A549 (cell line): ENCODE measurements at regions not wholly inside any gene's neighbourhood (a gene's known extent, or its start where the extent isn't known, plus 50 kb on each side); places are given as distances from the start of the nearest gene placed in this dataset.

ENCODE experiments used
- ATAC-seq, 2 experiments: fragments of 200-7000 bp in 1 of 2; fragments of >200 bp in 1 of 2; cut with Nextera tagmentation in 1 of 2; cut with Tn5 transposase in 1 of 2; 3 replicates each; pipeline versions ENCODE4 v1.8.0 to v1.9.1; 2018 to 2020; ENCODE audit warnings: mild to moderate bottlenecking in 1 of 2, moderate library complexity in 1 of 2
- CTCF ChIA-PET: fragments of 300-600 bp; sonication (Branson Sonifier 250); formaldehyde crosslinking; extraction: SDS; loops from one replicate; lab custom pipeline; 2021; ENCODE audit warnings: antibody characterized with exemption, inconsistent platforms; lab: Yijun Ruan, JAX
- POLR2A ChIA-PET: fragments of 350-600 bp; formaldehyde crosslinking; extraction: SDS; loops from one replicate; lab custom pipeline; 2021; ENCODE audit warnings: antibody characterized with exemption, inconsistent platforms; lab: Yijun Ruan, JAX
- DNase-seq, 2 experiments: peaks; one replicate each; pipeline versions ENCODE4 v3.0.0 to v3.0.0-alpha.2; 2011 to 2016; ENCODE audit warnings: low read depth in 1 of 2, low spot score in 1 of 2
- FAIRE-seq: peaks from 2 replicates; lab custom pipeline; 2011; peaks lifted over from hg19 to GRCh38; lab: Jason Lieb, UNC
- H3K27ac ChIP-seq, 2 experiments: fragments of >200 bp; sonication (Bioruptor Twin); formaldehyde crosslinking; 3 replicates each; pipeline ENCODE4 v1.5.1; 2016 to 2017
- H3K4me1 ChIP-seq: fragments of >200 bp; sonication (Bioruptor Twin); formaldehyde crosslinking; 3 replicates; pipeline ENCODE4 v1.6.1; 2016
- H3K4me2 ChIP-seq: fragments of >200 bp; sonication (Bioruptor Twin); formaldehyde crosslinking; 3 replicates; pipeline ENCODE4 v1.6.1; 2016
- H3K4me3 ChIP-seq: fragments of >200 bp; sonication (Bioruptor Twin); formaldehyde crosslinking; 3 replicates; pipeline ENCODE4 v1.5.1; 2016
- H3K9me3 ChIP-seq: fragments of >200 bp; sonication (Bioruptor Twin); formaldehyde crosslinking; 3 replicates; pipeline ENCODE4 v1.6.1; 2016
- ATOH8 ChIP-seq: fragments of 250-450 bp; sonication (Bioruptor Pico); IDR thresholded peaks from 2 replicates; pipeline ENCODE4 v1.5.0; 2020; ENCODE audit warnings: low read depth, mild to moderate bottlenecking, moderate library complexity
- BHLHE40 ChIP-seq: IDR thresholded peaks from 2 replicates; pipeline ENCODE4 v1.6.1; 2012; ENCODE audit warnings: low read depth, low read length, inconsistent platforms
- CEBPB ChIP-seq, 2 experiments: fragments of >200 bp in 1 of 2; sonication (Bioruptor Twin) in 1 of 2; formaldehyde crosslinking in 1 of 2; IDR thresholded peaks; 2 replicates each; pipeline ENCODE4 v1.6.1; 2012 to 2016
- CHD2 ChIP-seq: fragments of 150-350 bp; IDR thresholded peaks from 2 replicates; pipeline ENCODE4 v1.6.1; 2014; ENCODE audit warnings: low read length; ENCODE audit not compliant: partially characterized antibody
- CHD4 ChIP-seq: fragments of 200-600 bp; sonication (generic); IDR thresholded peaks from 2 replicates; pipeline ENCODE4 v1.6.1; 2016; ENCODE audit warnings: antibody characterized with exemption, mild to moderate bottlenecking, borderline replicate concordance
- ELK1 ChIP-seq: fragments of 150-350 bp; IDR thresholded peaks from 2 replicates; pipeline ENCODE4 v1.6.1; 2014; ENCODE audit warnings: low read depth, mild to moderate bottlenecking, low read length
- ESRRA ChIP-seq: fragments of 150-350 bp; IDR thresholded peaks from 2 replicates; pipeline ENCODE4 v1.6.1; 2014; ENCODE audit warnings: mild to moderate bottlenecking, low read length, borderline replicate concordance
- FOXS1 ChIP-seq: fragments of 250-450 bp; sonication (Bioruptor Pico); IDR thresholded peaks from 2 replicates; pipeline ENCODE4 v1.5.0; 2020; ENCODE audit warnings: mild to moderate bottlenecking, moderate library complexity
- HDAC2 ChIP-seq: fragments of 200-600 bp; sonication (generic); IDR thresholded peaks from 2 replicates; pipeline ENCODE4 v1.6.1; 2016
- HES2 ChIP-seq: fragments of >200 bp; sonication (Bioruptor Twin); formaldehyde crosslinking; IDR thresholded peaks from 2 replicates; pipeline ENCODE4 v1.6.1; 2016
- JUNB ChIP-seq: fragments of >200 bp; sonication (Bioruptor Twin); formaldehyde crosslinking; IDR thresholded peaks from 2 replicates; pipeline ENCODE4 v1.6.1; 2016
- KDM1A ChIP-seq: fragments of 200-600 bp; sonication (generic); IDR thresholded peaks from 2 replicates; pipeline ENCODE4 v1.6.1; 2016; ENCODE audit warnings: low read depth, mild to moderate bottlenecking
- MAX ChIP-seq: IDR thresholded peaks from 2 replicates; pipeline ENCODE4 v1.6.1; 2012
- NPAS2 ChIP-seq: fragments of 250-450 bp; sonication (Bioruptor Pico); IDR thresholded peaks from 2 replicates; pipeline ENCODE4 v1.8.0; 2022; ENCODE audit warnings: mild to moderate bottlenecking, moderate library complexity, borderline replicate concordance
- PHF8 ChIP-seq: fragments of 200-600 bp; sonication (generic); IDR thresholded peaks from 2 replicates; pipeline ENCODE4 v1.6.1; 2016; ENCODE audit warnings: low read depth, mild to moderate bottlenecking, antibody characterized with exemption, moderate library complexity, borderline replicate concordance
- POLR2AphosphoS2 ChIP-seq: conservative IDR thresholded peaks from 2 replicates; pipeline ENCODE4 v1.6.1; 2012; ENCODE audit warnings: low read length, improper control_type of control experiment, inconsistent platforms
- RARB ChIP-seq: fragments of 250-450 bp; sonication (Bioruptor Pico); IDR thresholded peaks from 2 replicates; pipeline ENCODE4 v1.8.0; 2021; ENCODE audit warnings: mild to moderate bottlenecking, moderate library complexity
- RCOR1 ChIP-seq: fragments of 150-350 bp; IDR thresholded peaks from 2 replicates; pipeline ENCODE4 v1.6.1; 2014; ENCODE audit warnings: antibody characterized with exemption, low read length, low read depth
- RNF2 ChIP-seq: fragments of 200-600 bp; sonication (generic); IDR thresholded peaks from 2 replicates; pipeline ENCODE4 v1.6.1; 2016; ENCODE audit warnings: low read depth, mild to moderate bottlenecking, antibody characterized with exemption, moderate library complexity, borderline replicate concordance
- SMC3 ChIP-seq: fragments of >200 bp; sonication (Bioruptor Twin); formaldehyde crosslinking; IDR thresholded peaks from 3 replicates; pipeline ENCODE4 v1.6.1; 2018; ENCODE audit warnings: inconsistent platforms
- TFCP2L1 ChIP-seq: fragments of 250-450 bp; sonication (Bioruptor Pico); IDR thresholded peaks from 2 replicates; pipeline ENCODE4 v1.5.0; 2021; ENCODE audit warnings: mild to moderate bottlenecking
- ZC3H11A ChIP-seq: fragments of 450-650 bp; IDR thresholded peaks from 2 replicates; pipeline ENCODE4 v1.6.1; 2014; ENCODE audit warnings: antibody characterized with exemption, mild to moderate bottlenecking
- ZNF302 ChIP-seq: fragments of 250-450 bp; sonication (Bioruptor Pico); IDR thresholded peaks from 2 replicates; pipeline ENCODE4 v1.9.0; 2021; ENCODE audit warnings: inconsistent platforms, mild to moderate bottlenecking, moderate library complexity
- ZSCAN20 ChIP-seq: fragments of 250-450 bp; sonication (Bioruptor Pico); IDR thresholded peaks from 2 replicates; pipeline ENCODE4 v1.8.0; 2022; ENCODE audit warnings: mild to moderate bottlenecking, moderate library complexity
- WGBS: methylation state at CpG from one replicate; pipeline ENCODE4 v1.1.6; 2017; ENCODE audit errors: missing lambda C conversion rate; 5-methylcytosine and 5-hydroxymethylcytosine counted together

- no peak overlapping the region for H3K4me2 ChIP-seq
- no peaks in the 10 kb centered on the region for H3K4me1 ChIP-seq
- no peak overlapping the region for H3K27ac ChIP-seq
- DNase-seq (no peak), ATAC-seq (no peak), FAIRE-seq (no peak)
- 53% methylated on average over 2 of the region's 2 CpGs for WGBS
- no peaks in the 10 kb centered on the region; the same call in 2 of the 3 replicates for H3K9me3 ChIP-seq
- CTCF ChIA-PET, result no interaction called here
- no peak overlapping the region for H3K4me3 ChIP-seq
- POLR2A ChIA-PET, result no interaction called here
- TF ChIP-seq PHF8 (no peak), ZSCAN20 (CRISPR knock-in tag) (no peak), FOXS1 (CRISPR knock-in tag) (no peak), RNF2 (no peak), RCOR1 (no peak), ATOH8 (CRISPR knock-in tag) (no peak), ZNF302 (no peak), HDAC2 (no peak), CEBPB (IDR thresholded peaks at IDR 0.05) (no peak), POLR2AphosphoS2 (no peak), JUNB (no peak), CHD2 (no peak), MAX (no peak), ELK1 (no peak), BHLHE40 (no peak), ZC3H11A (no peak), SMC3 (no peak), RARB (no peak), TFCP2L1 (CRISPR knock-in tag) (no peak)
Measured at GRCh38 chr4:14387647-14388046, 614.6 kb upstream of the CPEB2 start.

GRCh38 chr4:14392378-14392777 is 609.9 kb upstream of the CPEB2 start:
- WGBS, result 69% methylated on average over 4 of the region's 4 CpGs
- Histone ChIP-seq H3K27ac (no peak overlapping the region), H3K4me2 (no peak overlapping the region), H3K4me1 (no peaks in the 10 kb centered on the region), H3K4me3 (no peak overlapping the region), H3K9me3 (no peaks in the 10 kb centered on the region)
- no peak for DNase-seq
- ChIA-PET CTCF (no interaction called here), POLR2A (no interaction called here)
- no peak for ATAC-seq
- no peak for TF ChIP-seq ESRRA
- no peak for TF ChIP-seq HES2
- no peak for TF ChIP-seq ZC3H11A
- FAIRE-seq, result no peak

- H3K27ac ChIP-seq, result no peak overlapping the region
- no peak overlapping the region for H3K4me2 ChIP-seq
- H3K4me1 ChIP-seq, result no peaks in the 10 kb centered on the region
- ATAC-seq (no peak), DNase-seq (no peak), FAIRE-seq (no peak)
- 41% methylated on average over 2 of the region's 2 CpGs for whole genome bisulfite sequencing
- ChIA-PET POLR2A (no interaction called here), CTCF (no interaction called here)
- no peak overlapping the region for H3K4me3 ChIP-seq
- TF ChIP-seq KDM1A (no peak), CHD4 (no peak), HDAC2 (no peak), NPAS2 (CRISPR knock-in tag) (no peak), ZSCAN20 (CRISPR knock-in tag) (no peak), BHLHE40 (no peak), HES2 (no peak)
- H3K9me3 ChIP-seq, result no peaks in the 10 kb centered on the region
Measured at GRCh38 chr4:14396183-14396582, 606.1 kb upstream of the CPEB2 start.
